NCI-H82 (cell line): ENCODE measurements at regions not wholly inside any gene's neighbourhood (a gene's known extent, or its start where the extent isn't known, plus 50 kb on each side); places are given as distances from the start of the nearest gene placed in this dataset.

Experiments used
- DNase-seq: peaks from one replicate; lab custom pipeline; 2025; lab: John Stamatoyannopoulos, UW

GRCh38 chr6:56378507-56378906 is 131.1 kb upstream of the COL21A1 start:
- DNase-seq = no peak

GRCh38 chr6:56377295-56377694 is 129.9 kb upstream of the COL21A1 start:
- DNase-seq = no peak

- no peak for DNase-seq
These were observed 128.4 kb upstream of the COL21A1 start for GRCh38 chr6:56375806-56376205.

GRCh38 chr6:56374841-56375369 is 127.5 kb upstream of the COL21A1 start:
- no peak for DNase-seq

- DNase-seq = no peak
These were observed 125.1 kb upstream of the COL21A1 start for GRCh38 chr6:56372406-56372995.

- peak; percentile 17 for DNase-seq
These were observed 123.3 kb upstream of the COL21A1 start for GRCh38 chr6:56370561-56371211.

GRCh38 chr6:56370127-56370540 is 122.8 kb upstream of the COL21A1 start:
- DNase-seq = no peak

- DNase-seq = no peak
These were observed 121.1 kb upstream of the COL21A1 start for GRCh38 chr6:56368491-56368890.

GRCh38 chr6:56366141-56366852 is 118.9 kb upstream of the COL21A1 start:
- DNase-seq = no peak

GRCh38 chr6:56364827-56365339 is 117.5 kb upstream of the COL21A1 start:
- DNase-seq = no peak

GRCh38 chr6:56364431-56364826 is 117.0 kb upstream of the COL21A1 start:
- DNase-seq = no peak

- DNase-seq = no peak
These were observed 116.5 kb upstream of the COL21A1 start for GRCh38 chr6:56363796-56364430.

GRCh38 chr6:56361812-56362211 is 114.4 kb upstream of the COL21A1 start:
- DNase-seq = no peak

GRCh38 chr6:56359201-56359899 is 112.0 kb upstream of the COL21A1 start:
- peak; percentile 91 for DNase-seq

- no peak for DNase-seq
These were observed 110.4 kb upstream of the COL21A1 start for GRCh38 chr6:56357616-56358373.

- no peak for DNase-seq
These were observed 109.0 kb upstream of the COL21A1 start for GRCh38 chr6:56356426-56356825.

- no peak for DNase-seq
These were observed 106.5 kb upstream of the COL21A1 start for GRCh38 chr6:56353860-56354259.

- DNase-seq = no peak
These were observed 103.4 kb upstream of the COL21A1 start for GRCh38 chr6:56350628-56351260.

- DNase-seq = no peak
These were observed 101.8 kb upstream of the COL21A1 start for GRCh38 chr6:56349194-56349593.

- DNase-seq = no peak
These were observed 101.2 kb upstream of the COL21A1 start for GRCh38 chr6:56348578-56348977.

GRCh38 chr6:56347526-56347925 is 100.1 kb upstream of the COL21A1 start:
- DNase-seq = no peak
